GM21786 (cell line): ENCODE measurements at regions not wholly inside any gene's neighbourhood (a gene's known extent, or its start where the extent isn't known, plus 50 kb on each side); places are given as distances from the start of the nearest gene placed in this dataset.

Experiments used
- ATAC-seq: cut with Tn5 transposase; IDR thresholded peaks from one replicate; pipeline ENCODE4 v1.9.1; 2021; ENCODE audit not compliant: unreplicated experiment

DNA sequence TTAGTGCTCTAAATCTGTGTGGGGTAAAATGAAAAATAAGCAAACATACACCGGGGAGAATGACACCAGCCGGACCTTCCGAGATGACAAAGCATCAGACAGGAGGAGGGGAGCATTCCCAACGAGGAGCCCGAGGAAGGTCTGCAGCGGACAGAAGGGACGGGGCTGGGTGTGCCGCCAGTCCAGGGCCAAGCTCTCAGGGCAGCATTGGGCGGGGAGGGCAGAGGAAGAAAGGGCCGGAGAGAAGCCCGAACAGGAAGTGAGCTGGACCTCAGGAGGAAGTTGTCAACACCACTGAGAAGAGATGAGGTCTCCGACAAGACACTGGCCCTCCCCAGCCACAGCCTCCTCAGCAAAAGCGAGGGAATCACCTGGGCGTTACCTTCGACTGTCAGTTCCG, 182.6 kb upstream of the RNF32 start:
- no peak for ATAC-seq

DNA sequence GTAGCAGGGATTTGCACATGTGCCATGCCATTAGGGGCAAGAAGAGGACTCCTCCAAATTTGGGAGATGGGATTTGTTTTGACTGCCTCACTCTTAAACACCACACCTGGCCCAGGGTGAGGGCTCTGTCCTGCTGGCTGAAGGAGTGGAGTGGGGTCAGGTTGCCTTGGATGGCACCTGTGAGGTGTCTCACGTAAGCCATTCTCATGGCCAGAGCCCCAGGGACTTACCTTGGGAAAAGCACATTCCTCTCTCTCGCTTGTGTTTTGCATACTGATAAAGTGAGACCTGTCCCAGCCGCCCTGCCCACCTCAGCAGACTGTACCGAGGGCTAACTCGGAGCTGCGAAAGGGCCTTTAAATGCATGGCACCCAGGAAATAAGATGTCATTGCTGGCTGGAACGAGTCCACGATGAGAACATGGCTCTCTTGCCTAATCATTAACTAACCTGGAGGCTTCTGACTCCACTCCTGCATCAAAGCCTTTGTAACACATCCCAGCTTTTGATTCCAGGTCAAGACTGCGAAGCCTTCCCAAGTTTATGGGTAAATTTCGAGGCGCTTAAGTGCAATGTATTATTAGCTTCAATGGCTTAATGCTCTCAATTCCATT, 184.0 kb upstream of the RNF32 start:
- no peak for ATAC-seq

DNA sequence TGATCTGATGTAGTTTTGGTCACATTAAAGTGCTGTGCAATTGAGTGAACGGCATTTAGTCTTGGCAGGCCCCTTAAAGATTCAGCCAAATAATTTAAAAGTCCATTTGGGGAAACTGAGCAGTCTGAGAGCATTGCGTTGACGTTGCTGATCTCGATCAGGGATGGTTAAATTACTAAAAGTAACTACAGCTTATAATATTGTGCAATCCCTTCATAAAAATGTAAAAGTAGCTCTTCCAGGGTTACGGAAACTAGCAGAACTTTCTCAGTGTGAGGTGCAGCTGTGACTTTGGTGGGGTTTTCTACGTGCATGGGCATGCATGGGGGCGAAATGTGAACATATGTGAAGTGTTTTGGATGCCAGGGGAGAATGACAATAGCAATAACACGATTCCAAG, 184.5 kb upstream of the RNF32 start:
- ATAC-seq, result no peak

DNA sequence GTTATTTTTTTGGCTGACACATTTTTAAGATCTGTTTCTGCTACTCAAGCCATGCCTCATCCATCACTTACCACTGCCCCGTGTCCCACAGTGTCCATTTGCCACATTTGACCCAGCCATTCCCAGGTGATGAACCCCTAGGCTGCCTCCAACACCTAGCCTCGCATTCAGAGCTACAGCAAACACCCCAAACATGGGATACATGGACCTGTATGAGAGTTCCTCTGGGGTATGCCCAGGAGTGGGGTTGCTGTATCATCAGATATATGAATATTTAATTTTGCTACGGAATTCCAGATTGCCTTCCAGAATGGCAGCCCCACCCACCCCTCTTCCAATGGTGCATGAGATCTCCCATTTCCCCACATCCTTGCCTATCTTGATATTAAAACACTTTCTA, 190.1 kb upstream of the RNF32 start:
- no peak for ATAC-seq

DNA sequence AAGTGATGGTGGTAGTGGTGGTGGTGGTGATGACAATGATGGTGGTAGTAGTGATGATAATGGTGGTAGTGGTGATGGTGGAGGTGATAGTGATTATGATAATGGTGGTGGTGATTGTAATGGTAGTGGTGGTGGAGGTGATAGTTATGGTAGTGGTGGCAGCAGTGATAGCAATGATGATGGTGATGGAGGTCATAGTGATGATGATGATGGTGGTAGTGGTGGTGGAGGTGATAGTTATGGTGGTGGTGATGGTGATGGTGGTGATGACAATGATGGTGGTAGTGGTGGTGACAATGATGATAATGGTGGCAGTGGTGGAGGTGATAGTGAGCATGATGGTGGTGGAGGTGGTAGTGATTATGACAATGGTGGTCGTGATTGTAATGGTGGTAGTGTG, 191.7 kb upstream of the RNF32 start:
- ATAC-seq, result no peak

DNA sequence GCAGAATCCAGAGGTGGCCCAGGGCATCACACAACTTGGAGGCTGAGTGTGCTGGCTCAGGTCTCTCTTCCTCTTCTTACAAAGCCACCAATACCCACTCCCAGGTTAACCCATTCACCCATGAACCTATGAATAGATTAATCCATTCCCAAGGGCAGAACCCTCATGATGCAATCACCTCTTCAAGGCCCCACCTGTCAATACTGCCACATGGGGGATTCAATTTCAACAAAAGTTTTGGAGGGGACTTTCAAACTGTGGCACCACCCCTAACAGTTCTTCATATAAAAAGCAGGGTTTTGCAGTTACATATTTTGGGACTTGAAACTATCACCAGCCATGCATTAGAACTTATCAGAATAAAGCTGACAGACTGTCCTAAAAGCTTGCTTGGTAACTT, 193.6 kb upstream of the RNF32 start:
- no peak for ATAC-seq

DNA sequence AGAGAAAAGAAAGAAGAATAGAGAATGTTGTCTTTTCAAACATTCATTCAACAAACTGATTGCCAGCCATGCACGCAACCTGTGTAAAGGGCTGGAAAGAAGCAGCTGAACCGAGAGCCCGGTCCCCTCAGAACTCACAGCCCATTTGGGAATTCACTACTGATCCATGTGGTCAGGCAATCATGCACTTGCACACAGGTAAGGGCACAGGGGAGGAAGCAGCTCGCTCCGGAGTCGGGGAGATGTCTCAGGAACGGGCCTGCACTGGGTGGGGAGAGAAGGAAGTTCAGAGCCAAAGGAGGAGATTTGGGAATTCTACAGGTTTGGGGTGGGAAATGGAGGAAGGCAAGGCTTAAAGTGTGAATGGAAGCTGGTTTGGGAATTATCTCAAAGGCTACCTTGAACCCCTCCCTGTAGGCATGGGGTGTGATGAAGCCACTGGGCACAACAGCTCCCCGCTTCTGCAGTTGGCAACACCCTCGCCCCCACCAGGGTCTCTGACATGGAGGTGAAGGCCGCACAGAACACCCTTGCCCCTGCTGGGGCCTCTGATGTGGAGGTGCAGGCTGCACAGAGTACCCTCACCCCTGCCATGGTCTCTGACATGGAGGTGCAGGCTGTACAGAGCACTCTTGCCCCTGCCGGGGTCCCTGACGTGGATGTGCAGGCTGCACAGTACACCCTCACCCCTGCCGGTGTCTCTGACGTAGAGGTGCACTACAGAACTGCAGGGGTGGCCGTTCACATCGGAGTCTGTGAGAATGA, 194.4 kb upstream of the RNF32 start:
- no peak for ATAC-seq

DNA sequence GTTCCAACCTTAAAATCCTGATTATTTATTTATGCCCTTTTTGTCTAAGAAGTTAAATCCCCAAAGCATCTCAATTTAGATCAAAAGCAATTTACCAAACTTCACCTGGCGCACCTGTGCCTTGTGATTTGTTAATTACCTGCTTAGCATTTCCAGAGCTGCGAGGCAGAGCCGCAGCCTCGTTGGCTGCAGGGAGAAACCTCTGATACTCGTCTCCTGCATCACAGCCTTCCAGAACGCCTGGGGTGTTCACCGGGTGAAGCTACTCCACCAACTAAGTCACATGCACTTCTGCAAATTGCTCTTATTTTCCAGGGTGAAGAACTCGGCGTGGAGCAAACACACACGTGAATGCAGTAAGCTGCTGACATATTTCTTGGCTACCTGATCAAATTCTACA, 198.1 kb upstream of the RNF32 start:
- ATAC-seq, result no peak

DNA sequence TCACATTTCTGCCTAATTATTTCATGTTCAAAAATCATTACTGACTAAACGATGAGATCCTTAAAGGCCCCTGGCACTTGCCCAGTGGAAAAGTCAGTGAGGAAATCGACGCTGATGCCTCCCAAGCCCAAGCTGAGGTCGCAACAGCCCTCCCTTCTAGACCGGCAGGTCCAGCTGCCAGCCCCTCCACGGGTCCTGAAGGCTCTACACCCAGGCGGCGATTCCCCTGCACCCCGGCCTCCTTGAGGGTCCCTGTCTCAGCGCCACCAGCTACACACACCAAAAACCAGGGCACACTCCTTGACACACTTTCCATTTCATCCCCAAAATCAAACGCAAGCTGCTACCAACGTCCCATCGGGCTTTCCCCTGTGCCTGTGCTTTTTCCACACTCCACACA, 200.1 kb upstream of the RNF32 start:
- no peak for ATAC-seq

DNA sequence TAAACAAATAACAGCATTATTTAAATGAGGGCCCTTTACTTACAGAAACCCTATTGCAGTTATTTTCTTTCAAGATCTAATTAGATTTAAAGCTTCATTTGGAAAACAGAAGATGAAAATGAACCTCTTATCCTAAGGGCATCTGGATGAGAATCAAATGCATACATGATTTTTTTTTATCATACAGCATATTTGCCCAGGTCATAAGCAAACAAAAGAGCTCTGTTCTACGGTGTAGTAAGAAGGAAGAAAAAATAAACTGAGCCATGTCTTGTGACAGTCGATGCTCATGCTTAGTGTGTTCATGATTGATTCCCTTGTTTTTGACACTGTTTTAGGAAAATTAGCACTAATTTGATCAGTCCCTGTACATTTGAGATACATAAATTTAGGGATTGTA, 202.6 kb upstream of the RNF32 start:
- no peak for ATAC-seq

DNA sequence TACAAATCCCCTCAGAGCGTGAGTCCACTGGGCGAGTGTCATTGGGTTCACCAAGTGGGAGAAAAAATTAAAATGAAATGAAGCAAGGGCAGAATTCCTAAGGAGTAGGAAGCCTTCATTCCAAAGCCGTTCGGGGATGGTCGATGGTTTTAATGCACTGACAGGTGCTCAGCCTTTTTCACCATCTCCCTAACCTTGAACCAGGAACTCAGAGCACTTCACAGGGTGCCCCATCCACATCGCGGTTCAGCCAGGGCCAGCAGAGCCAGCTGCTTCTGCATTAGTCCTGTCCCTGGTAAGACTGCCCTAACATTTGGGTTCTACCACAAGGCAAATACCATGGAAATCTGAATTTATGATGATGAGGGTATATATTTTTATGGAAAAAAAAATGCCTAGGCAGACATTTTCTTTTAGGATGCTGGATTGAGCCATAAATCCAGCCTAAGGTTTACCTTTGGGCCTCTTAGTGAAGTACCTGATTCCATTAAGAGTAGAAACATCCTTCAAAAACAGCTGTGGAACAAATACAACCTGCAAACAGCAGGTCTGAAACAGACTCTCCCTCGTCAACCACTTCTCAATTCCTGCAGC, 203.5 kb upstream of the RNF32 start:
- ATAC-seq, result no peak

DNA sequence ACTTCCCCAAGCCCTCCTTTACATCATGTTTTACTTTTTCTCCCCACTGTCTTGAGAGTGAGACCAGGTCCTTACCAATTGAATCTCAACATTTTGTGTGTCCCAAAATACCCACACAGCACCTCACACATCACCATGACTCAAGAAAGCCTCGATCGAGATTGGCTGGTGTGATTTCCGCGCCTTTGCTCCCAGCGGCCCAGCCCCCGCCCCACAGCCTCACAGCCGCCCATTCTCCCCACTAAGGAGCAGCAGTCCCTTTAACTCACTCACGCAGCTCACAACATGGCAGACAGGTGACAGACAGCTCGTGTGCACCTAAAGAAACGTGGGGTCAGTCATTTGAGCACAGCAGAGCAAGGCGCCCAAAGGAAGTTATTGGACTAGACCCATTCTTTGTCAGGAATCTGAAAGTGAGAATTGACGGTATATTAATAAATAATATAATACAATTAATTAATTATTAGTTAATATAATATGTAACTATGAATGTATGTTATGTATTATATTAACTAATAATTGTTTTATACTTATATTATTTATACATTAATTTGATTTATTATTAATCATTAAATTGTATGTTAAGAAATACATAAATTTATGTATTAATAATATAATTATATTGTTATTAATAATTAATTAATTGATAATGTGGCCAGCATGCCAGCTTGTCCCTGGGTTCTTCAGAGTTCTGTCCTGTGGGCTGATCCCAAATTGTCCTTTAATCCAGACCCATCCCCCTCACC, 204.9 kb upstream of the RNF32 start:
- ATAC-seq, result no peak

DNA sequence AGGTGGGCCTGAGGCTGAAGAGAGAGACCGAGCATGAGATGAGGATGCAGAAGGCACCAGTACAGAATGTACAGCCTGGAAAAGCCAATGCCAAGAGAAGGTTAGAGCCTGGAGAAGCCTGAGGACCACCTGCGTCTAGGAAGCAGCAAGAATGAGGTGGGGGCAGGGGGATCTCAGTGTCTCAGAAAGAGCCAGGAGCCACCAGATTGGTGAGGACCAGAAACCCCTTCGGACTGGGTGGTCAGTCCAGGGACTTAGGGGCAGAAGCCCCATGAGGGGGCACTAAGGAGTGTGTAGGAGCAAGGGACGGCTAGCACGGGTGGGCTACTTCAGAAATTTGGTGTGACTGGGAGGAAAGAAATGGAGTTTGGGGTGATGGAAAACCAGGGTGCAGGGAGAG, 205.9 kb upstream of the RNF32 start:
- ATAC-seq, result no peak

DNA sequence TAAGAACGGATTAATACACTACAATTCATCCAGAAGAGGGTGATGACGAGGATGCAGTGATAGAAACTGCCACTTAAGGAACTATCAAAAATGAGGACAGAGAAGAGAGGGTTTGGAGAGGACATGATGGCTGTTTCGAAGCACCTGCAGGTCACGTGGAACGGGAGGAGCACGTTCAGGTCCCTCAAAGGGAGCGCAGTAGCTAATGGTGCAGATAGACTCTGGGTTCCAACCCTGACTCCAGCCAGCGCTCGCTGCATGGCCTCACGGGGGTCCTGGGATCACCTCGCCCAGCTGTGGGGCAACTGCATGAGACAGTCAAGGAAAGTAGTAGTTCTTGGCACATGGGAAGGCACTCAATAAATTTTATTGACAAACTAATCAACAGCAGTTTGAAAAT, 208.6 kb upstream of the RNF32 start:
- ATAC-seq, result no peak

DNA sequence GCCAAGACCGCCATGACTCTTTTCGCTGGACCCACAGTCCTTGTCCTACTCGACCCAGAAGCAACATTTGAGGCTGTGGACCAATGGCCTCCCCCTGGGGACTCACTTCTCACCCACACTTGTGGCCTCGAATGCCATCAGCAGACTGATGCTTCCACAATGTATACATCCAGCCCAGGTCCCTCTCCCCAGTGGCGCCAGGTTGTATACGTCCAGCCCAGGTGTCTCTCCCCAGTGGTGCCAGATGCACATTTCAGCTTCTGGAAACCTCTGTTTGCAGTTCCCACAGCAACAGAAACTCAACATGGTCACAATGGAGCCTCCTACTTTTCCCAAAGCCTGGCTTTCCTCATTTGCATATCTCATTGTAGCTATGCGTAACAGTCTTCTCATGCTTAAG, 210.5 kb upstream of the RNF32 start:
- no peak for ATAC-seq

DNA sequence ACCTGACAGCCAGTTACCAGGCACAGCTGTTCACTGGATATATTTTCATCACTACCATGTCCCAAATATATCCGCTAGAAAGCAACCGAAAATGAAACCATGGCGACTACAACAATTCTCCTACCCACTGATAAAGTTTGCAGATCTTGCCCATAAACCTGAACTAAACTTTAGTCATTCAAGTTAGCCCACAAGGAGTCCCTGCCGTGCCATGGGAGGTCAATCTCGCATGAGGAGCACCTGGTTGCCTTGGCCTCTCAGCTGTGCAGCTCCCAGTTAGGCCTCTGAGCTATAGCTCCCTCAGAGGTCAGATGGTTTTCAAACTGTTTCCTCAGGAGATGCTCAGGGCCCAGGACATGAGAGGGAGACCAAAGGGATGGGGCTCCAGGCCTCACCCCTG, 211.1 kb upstream of the RNF32 start:
- ATAC-seq, result no peak

DNA sequence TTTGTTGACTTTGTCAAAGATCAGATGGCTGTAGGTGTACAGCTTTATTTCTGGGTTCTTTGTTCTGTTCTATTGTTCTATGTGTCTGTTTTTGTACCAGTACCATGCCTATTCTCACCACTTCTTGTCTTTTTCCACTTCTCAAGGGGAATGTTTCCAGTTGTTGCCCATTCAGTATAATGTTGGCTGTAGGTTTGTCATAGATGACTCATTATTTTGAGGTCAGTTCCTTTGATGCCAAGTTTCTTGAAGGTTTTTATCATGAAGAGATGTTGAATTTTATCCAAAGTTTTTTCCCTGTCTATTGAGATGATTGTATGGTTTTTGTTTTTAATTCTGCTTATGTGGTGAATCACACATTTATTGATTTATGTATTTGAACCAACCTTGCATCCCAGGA, 216.7 kb upstream of the RNF32 start:
- no peak for ATAC-seq

DNA sequence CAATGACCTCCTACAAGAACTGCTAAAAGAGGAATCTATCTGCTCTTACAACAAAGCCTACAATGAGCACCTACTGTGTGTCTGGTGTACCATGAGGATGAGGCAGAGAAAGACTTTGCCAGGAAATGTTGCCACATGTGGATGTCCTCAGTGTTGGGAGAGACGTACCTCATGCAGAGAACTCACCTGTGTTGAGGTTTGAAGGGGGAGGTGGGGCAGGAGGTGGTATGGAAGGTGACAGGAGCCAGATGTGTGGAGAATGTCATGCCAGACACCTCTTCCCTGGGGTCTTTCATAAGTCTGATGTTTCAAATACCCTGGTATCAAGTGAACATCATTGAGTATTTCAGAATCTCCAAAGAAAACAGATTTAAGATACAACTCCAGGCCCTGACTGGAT, 220.1 kb upstream of the RNF32 start:
- no peak for ATAC-seq

DNA sequence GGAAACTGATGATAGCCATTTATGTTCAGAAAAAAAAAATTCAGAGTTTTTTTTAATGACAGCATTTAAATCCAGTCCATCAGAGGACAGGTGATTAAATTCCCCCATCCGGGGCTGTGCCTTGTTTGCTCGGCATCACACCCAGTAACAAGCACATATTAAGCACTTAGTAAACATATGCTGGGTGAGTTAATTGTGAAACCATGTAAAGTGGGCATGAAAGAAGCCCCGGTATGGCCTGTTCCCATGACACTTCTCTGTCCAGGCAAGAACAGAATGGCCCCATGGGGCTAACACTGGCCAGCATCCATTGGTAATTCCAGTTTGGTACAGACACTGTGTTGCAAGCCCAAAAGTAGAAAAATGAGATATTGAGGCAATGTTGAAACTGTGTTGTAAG, 220.8 kb upstream of the RNF32 start:
- no peak for ATAC-seq

DNA sequence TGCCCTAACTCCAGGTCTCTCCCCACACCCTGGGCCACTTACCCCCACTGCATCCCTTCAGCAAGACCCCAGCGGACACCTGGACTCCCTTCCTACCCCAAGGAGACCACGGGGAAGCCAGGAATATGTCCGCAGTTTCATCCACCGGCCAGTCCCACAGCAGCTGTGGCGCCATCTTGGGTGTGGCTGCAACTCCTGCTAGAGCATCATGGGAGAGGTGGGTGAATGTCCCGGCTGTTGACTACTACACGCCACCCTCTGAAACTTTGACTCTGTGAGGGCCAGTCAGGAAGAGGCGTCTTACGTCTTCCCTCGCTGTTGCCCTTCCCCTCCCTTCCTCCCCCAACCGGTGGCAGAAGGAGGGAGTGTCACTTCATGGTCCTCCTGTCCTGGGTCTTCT, 238.3 kb upstream of the RNF32 start:
- no peak for ATAC-seq

DNA sequence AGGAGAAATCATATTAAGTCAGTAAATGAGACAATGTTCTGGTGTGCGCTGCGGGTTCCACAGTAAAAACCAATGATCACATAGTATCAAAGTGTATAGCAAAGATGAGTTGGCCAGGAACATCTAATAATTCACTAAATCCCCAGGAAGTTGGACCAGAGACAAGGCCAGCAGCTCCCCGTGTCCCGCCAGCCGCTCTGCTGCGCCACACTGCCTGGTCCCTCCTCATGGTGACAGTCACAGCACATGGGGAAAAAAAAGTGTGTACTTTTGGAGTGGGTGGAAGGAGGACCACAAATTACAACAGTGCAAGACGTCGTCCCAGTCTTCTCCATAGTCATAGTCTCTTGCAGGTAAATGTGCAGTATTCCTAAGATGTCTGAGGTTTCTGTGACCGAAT, 239.0 kb upstream of the RNF32 start:
- ATAC-seq, result no peak

DNA sequence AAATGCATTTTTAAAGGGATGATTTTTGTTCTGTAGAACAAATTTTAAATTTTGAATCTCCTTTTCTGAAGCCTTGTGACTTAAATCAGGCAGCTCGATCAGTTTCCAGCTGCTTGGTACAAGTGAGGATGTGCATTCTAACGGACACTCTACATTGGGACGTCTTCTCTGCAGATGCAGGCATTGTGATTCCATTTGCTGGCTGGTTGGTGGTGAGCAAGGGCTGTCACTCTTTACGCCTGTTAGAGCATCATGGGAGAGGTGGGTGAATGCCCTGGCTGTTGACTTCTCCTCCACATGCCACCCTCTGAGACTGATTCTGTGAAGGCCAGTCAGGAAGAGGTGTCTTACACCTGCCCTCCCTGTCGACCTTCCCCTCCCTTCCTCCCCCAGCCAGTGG, 240.5 kb upstream of the RNF32 start:
- no peak for ATAC-seq
